ENCODE measurements at regions not wholly inside any gene's neighbourhood (a gene's known extent, or its start where the extent isn't known, plus 50 kb on each side); places are given as distances from the start of the nearest gene placed in this dataset.
"Not testable (repeated sequence)": the region's sequence is repeated elsewhere in the genome, so short reads cannot be mapped to it uniquely, and the experiment has no call there.

DNA sequence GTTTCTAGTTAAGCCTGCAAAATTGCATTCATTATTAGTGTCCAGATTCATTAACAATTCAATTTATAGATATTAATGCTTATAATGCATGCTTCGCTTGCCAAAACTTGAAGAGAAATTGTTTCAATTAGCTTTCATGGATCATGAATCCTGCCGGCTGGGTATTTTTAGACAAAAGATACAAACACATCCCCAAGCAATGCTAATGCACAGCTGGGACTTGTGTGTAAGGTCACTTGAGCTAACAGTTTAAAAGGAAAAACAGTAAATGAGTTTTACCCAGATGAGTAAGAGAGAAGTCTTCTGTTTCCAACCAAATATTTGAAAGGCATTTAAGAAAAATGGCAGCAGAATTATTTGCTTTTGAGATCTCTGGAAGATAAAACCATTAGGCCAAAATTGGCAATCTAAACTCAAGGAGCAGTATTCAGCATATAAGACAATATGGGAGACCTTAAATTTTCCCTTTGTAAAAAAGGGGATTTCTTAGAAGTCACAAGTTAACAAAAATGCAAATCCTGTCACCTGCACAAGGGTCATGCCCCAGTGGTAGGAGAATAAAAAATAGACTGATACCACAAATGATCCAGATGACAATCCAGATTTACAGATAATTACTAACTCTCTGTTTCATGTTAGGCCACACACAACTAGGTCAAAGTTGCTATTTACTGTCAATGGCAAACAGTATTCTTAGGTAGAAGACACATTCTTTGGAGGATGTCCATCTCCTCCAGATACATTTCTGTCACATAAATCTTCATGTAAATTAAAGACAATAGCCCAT is 418.4 kb upstream of the PMFBP1 start:
- DNase-seq, result no peak

DNA sequence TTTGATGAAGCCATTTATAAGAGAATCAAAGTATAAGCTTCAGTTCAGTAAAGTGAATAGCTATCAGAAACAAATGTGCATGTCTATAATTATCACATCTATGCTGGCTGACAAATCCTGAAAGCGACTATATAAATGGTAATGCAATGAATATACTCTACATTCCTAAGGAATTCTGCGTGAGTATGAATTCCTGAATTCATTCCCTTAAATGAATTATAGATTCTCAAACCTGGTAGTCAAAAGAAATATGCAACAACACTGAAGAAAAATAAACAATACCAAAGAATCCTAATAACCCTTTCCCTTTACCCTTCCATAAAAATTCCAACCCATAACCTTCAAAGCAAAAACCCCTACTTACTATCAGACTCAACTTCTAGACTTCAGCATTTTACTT is 416.6 kb upstream of the PMFBP1 start:
- DNase-seq, result no peak

DNA sequence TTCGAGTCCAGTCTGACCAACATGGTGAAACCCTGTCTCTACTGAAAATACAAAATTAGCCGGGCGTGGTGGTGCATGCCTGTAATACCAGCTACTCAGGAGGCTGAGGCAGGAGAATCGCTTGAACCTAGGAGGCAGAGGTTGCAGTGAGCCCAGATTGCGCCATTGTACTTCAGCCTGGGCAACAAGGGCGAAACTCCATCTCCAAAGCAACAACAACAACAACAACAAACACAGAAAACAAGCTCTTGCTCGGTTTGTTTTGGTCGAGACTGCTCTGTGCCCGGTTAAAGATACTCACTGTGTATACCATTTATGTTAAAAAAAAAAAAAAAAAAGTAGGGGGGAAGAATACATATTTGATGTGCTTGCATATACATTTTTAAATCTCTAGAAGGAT is 406.1 kb upstream of the PMFBP1 start:
- DNase-seq, result not testable (repeated sequence)

DNA sequence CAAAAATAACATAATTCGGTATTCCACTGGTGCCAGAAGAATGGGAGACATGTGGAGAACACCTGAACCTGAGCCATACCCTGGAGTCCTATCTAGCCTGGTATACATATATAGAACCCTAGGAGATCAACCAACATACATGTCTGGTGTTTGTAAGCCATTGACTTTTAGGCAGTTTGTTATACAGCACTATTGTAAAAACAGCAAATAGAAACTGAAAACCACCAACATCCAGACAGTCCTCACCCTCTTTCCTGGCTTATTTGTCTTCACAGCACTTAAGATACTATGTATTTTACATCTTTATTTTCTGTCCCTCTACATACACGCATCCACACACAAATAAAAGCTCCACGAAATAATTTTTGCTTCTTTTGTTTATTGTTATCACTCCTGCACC is 404.2 kb upstream of the PMFBP1 start:
- no peak for DNase-seq

DNA sequence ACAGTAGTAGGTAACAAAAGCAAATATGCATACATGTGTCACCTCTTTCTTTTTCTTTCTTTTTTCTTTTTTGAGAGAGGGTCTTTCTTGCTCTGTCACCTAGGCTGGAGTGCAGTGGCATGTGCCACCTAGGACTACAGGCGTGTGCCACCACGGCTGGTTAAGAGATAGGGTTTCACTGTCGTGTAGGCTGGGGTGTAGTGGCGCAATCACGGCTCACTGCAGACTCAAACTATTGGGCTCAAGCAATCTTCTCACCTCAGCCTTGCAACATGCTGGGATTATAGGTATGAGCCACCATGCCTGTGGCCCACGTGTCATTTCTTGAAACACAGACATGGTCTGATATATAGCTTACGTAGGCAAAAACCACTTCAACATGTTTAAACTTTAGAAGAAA is 397.7 kb upstream of the PMFBP1 start:
- no peak for DNase-seq

DNA sequence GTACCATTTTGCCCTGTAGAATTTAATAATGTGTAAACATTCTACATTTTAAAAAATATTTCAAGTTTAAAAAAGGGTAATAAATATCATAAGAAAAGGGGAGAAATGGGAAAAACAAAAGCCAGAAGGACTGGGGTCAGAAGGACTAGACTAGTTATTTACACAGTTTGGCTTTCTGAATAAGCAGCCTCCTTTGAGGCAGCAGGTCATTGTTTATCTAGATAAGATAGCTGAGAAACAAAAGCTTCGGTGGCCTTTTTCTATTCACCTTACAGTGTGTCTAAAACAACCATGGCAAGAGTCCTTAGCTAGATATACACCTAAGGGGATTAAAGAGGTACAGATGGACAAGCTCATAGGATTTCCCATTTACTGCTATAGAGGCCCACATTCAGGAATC is 396.5 kb upstream of the PMFBP1 start:
- DNase-seq, result no peak

DNA sequence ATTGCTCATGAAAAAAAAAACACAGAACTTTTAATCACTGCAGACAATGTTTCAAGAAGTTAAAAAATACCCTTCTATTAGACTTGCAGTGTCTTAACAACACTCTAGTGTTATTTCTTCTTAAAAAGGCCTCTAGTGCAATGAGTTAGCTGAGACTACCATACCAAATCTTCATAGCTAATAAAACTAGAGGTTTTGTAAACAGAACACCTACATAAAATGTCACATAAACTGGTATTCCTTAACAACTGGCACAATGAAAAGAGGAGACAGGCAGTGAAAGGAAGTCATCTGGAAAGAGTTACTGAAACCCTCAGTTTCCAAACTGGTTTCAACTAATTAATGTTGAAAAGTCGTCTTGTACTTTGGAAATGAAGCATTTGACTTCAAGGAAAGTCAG is 394.2 kb upstream of the PMFBP1 start:
- no peak for DNase-seq

DNA sequence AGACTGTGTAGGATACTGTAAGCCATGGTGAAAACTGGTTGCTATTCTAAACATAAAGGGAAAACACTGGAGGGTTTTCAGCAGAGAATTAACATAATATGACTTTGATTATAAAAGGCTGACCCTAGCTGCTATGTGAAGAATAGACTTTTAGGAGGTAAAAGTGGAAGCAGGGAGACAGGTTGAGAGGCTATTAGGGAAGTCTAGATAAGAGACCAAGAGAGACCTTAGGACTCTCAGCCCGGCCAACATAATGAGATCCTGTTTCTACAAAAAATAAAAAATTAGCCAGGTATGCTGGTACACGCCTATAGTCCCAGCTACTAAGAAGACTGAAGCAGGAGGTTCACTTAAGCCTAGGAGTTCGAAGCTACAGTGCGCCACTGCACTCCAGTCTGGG is 393.2 kb upstream of the PMFBP1 start:
- DNase-seq, result no peak

DNA sequence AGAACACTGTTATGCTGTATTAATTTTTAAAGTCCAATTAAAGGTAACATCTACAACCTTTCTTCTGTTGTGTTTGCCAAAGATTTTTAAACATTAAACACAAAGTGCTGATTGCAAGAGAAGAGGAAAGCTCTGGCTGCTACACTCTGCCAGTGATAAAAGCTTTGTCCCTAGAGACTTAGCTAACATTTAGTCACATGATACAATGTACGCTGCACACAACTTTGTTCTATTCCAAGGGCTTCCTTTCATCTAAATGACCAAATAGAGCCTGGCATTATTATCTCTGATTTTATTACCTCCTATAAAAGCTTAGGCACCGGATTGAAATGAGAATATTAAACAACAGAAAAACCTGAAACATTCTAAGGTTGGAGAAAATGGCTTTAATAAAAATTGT is 388.7 kb upstream of the PMFBP1 start:
- no peak for DNase-seq

DNA sequence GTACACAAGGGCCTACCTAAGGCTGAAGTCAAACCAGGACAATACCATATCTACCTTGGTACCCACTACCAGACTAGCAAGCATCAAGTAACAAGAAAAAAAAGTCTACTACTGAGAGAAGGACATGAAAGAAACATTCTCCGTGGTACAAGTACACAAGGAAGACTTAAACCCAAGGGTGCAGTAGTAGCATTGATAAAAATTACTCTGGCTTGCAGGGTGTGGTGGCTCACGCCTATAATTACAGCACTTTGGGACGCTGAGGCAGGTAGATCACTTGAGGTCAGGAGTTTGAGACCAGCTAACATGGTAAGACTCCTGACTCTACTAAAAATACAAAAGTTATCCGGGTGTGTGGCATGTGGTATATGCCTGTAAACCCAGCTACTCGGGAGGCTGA is 386.5 kb upstream of the PMFBP1 start:
- DNase-seq, result no peak

DNA sequence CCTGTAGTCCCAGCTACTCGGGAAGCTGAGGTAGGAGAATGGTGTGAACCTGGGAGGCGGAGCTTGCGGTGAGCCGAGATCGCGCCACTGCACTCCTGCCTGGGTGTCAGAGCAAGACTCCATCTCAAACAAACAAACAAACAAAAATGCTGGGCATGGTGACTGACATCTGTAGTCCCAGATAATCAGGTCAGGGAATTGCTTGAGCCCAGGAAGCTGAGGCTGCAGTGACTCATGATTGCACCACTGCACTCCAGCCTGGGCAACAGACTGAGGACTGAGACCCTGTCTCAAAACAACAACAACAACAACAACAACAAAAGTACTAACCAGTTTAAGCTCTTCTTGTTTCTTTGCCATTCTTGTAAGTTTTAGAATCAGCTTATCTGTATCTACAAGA is 383.0 kb upstream of the PMFBP1 start:
- no peak for DNase-seq

DNA sequence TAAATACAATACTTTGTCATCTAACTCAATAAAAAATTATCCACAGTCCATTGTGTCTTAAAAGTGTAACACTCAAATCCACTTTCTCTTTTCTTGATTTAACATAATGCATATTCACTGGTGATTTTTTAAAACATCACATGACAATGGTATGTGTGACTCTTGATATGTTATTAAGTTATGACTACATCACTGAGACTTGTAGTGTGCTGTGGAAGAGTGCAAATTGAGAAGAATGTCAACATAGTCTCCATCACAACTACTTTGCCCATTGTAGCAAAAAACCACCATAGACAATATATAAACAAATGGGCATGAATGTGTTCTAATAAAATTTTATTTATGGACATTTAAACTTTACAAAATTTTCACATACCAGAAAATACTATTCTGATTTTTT is 380.7 kb upstream of the PMFBP1 start:
- no peak for DNase-seq

DNA sequence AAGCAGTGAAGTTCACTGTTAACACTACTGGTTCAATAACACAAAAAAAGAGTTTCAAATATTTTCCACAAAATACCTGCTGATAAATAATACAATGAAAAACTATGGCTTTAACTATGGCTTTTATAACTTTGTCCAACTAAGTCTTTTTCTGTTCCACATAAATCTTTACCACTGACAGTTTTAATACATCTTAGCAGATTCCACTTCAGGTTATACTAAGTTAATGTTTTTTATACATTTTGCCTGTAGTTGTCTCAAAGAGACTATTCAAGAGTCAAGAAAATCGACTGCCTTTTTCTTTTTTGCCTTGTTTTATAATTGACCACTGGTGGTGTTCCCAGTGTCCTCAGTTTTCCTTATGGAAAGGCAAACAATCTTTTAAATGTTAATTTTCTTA is 379.7 kb upstream of the PMFBP1 start:
- no peak for DNase-seq

DNA sequence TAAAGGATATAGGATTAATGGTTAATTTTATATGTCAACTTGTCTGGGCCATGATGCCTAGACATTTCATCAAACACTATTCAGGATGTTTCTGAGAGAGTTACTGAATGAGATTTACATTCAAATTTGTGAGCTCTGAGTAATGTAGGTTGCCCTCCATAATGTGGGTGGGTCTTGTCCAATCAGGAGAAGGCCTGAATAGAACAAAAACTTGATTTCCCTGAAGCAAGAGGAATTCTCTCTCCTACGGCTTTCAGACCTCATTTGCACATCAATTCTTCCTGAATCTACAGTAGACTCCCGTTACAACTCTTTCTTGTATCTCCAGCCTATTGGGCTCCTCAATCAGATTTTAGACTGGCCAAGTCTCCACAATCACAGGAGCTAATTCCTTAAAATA is 377.9 kb upstream of the PMFBP1 start:
- no peak for DNase-seq

DNA sequence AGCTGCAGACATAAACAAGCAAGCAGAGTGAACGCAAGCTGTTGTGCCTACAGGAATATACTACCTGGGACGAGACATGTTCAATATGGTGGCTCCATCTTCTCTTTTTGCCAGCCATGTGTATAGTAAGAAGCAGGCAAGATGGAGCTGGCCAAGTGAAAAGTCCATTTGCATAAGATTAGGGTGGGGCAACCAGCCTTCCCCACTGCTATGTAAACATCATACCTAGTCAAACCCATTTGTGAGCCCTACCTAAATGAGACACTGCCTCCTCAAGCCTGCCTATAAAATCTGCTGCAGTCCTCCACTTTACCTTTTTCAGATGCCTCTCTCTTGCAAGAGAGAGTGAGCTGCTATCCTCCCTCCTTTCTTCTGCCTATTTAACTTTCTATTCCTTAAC is 370.1 kb upstream of the PMFBP1 start:
- no peak for DNase-seq

DNA sequence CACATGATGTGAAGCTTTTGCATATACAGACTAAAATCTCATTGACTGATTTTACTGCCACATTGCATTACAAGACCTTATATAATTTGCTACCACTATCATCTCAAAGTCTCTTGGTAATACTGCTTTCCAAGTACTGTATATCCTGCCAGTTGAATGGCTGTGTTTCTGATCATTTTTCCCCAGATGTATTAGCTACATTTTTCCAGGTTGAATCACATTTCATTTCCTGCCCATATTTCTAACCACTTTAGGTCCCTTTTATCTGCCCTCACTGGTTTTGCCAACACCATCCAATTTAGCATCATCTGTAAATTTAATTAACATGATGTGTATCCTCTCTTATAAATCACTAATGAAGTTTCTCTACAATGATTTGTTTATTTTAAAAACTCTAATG is 365.7 kb upstream of the PMFBP1 start:
- DNase-seq, result no peak

DNA sequence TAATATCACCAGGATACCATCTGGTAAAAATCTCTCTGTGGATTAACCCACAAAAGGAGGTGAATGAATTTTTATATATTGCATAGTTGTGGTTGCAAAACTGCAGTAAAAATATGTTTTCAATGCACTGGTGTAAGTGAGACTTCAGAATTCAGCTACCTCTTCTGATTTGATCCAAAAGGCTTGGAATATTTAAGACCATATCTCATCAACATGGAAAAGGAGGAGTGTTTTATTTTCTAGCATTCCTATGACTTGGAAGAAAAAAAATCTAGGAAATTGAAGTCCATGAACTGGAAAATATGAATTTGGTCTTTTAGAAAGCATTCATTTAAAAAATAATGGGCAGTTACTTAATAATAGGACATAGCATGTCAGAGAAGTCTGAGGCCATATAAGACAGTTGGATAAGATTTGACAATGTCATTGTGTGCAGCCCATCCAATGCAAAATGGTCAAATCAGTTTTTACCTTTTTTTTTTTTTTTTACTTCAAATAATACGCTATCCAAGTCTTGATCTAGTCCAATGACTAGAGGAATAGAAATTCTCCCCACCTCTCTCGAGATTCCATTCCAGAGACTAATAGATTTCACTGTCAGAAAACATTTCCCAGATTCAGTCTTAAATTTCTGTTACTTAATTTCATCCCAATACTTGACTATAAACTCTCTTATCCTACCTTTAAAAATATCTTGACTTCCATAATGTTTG is 364.9 kb upstream of the PMFBP1 start:
- DNase-seq, result no peak

DNA sequence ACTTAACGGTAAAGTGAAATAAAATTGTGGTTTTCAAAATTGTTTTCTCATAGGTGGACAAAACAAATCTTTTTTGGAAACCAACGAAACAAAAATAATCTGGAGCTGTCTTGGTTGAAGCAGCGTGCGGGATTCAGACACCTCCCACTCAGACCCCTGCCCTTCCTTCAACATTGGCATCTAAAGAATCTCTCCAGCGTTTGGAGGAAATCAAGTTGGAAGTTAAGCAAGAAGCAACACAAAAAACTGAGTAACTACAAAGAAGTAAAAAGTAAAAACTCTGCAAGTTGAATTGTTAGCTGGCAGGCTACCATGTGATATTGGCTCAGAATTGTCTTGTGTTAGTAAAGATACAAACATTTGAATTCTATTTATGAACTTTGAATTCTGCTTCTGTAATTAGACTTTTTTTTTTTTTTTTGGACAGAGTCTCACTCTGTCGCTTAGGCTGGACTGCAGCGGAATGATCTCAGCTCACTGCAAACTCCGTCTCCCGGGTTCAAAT is 361.0 kb upstream of the PMFBP1 start:
- no peak for DNase-seq

DNA sequence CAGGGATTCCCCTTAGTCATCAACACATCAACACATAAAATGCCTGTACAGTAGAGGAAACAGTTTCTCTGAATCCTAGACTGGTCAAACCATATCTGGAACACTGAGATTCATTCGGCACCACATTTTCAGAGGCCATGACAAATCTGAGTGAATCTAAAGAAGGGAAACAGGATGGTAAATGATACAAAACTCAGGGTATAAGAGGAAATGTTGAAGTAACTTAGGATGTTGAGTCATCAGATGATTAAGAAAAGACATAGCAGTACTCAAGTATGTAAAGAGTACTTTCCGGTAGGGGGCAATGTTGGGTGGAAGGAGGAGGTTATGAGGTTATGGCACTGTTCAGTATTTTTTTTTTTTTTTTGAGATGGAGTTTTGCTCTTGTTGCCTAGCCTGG is 358.5 kb upstream of the PMFBP1 start:
- no peak for DNase-seq

DNA sequence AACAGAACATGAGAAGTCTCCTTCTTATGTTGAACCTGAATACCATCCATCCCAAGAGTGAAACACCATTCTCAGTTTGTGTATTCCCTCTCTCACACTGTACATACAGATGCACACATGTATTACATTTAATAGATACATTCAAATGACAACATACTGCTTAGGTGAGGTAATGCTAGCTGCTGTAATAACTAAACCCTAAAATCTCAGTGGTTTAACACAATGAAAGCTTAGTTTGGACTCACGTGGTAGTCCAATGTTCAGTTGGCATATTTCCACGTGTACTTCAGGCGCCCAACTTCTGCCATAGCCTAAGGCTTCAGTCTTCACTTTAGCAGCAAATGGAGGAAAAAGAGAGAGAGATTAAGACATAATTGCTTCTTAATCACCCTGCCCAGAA is 351.1 kb upstream of the PMFBP1 start:
- no peak for DNase-seq

DNA sequence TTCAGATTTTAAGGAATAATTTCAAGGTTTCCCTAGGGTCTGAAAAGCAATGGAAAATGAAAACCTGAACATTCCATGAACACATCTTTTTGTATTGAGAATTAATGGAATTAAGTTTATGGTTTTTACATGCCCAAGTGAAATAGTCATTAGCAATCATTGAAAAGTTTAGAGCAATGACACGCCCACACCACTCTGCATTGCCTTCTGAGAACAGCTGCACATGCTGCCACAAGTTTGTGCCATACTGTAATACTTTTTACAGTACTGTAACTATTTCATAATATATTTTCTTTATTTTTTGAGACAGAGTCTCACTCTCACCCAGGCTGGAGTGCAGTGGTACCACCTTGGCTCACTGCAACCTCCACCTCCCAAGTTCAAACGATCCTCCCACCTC is 345.2 kb upstream of the PMFBP1 start:
- no peak for DNase-seq

DNA sequence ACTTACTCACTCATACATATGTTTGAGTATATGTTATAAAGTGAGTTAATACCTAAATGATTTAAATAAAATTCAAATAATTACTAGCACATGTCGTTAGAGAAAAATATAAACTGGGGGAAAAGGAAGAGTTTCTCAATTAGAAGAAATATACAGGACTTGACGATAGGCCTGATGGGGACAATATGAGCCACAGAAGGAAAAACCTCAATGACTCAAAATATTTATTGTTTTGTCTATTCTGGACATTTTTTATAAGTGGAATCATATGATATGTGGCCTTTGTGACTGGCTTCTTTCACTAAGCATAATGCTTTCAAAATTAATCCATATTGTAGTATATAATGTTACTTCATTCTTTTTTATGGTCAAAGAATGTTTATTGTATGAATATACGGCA is 339.2 kb upstream of the PMFBP1 start:
- DNase-seq, result no peak

DNA sequence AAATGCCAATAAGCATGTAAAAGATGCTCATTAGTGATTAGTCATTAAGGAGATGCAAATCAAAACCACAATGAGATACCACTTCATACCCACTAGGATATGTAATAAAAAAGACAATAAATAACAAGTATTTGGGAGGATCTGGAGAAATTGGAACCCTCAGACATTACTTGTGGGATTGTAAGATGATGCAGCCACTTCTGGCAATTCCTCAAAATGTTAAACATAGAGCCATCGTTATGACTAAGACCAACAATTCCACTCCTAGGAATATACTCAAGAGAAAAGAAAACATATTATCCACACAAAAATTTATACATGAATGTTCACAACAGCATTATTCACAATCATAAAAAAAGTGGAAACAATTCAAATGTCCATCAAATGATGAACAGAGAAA is 336.2 kb upstream of the PMFBP1 start:
- DNase-seq, result no peak

DNA sequence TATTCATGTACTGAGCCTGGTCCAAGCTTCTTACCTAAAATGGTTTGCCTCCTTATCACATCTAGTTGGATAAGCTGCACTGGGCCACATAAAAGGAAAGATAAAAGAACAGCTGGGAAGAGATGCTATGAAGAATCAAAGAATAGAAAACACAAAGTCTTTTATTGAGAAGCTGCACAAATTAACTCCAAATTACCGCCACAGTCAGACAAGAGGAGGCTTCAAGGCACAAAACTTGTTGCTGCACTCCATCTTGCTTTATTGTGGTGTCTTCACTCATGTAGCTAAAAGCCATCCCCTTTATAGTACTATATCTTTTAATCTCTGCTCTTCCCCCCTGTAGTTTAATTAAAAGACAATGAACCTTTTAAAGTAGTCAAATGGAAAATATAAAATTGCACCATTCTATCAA is 330.6 kb upstream of the PMFBP1 start:
- DNase-seq, result no peak
